GM11168 (cell line): ENCODE measurements at regions not wholly inside any gene's neighbourhood (a gene's known extent, or its start where the extent isn't known, plus 50 kb on each side); places are given as distances from the start of the nearest gene placed in this dataset.
"Not testable (repeated sequence)": the region's sequence is repeated elsewhere in the genome, so short reads cannot be mapped to it uniquely, and the experiment has no call there.

Experiments
- in situ Hi-C: fragments of 300-500 bp; cut with MboI; formaldehyde crosslinking; loops from one replicate; pipeline ENCODE4 v1.12.0; 2022; ENCODE audit warnings: low sequenced_read_pairs; ENCODE audit not compliant: unreplicated experiment

DNA sequence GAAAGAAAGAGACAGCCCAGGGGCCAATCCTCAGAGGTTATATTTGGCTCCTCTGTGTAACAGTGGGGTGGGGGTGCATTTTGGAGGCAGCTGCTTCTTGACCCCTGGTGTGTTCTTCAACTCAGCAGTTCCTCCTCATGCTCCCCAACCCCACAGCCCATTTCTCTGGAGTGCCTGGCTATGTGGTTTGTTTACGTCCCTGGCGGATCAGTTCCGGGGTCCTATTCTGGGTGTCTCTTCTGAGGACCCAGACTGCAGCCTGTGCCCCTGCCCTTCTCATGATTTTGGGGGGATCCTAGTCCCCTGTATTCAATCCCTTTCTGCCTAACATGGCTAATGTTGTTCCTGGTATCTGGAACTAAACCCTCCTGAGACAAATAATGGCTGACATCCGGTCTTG is 70.5 kb upstream of the SULF2 start:
- in situ Hi-C loops = no loop called here

DNA sequence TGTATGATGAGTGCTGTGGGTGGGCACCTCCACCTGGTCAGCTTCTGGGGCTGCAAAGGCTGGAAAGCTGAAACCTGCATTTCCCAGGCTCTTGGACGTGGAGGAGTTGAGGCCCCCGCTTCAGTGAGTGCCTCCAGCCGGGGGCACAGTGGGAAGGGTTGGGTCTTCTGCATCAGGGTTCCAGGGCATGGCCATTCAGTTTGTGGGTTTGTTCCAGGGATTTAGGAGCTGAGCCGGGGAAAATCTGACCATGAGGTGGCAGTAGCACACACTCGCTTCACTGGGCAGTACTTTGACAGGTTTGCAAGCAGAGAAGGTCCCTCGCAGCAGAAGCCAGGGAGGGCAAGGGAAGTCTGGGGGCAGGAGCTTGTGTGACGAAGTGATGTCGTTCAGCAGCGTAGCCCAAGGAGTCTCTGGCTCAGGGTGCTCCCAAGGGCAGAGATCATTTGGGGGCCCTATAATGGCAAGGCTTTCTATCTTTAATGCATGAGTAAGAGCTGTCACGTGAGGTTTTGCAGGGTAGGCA is 69.5 kb upstream of the SULF2 start:
- in situ Hi-C loops = no loop called here

DNA sequence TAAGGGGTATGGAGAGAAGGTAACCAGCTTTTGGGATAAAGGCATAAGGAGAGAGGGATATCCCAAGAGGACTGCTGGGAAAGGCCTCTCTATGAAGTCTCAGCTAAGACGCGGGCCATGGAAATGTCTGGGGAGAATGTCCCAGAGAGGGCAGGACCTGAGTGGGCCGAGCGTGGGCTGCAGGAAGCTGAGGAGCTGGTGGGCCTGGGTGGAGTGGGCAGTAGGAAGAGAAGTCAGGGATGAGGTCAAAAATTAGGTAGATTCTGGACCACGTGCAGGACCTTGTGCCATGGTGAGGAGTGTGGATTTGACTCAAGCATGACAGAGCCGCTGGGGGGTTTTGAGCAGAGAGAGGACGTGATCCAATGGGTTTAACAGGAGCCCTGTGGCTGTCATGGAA is 66.5 kb upstream of the SULF2 start:
- in situ Hi-C loops = no loop called here

DNA sequence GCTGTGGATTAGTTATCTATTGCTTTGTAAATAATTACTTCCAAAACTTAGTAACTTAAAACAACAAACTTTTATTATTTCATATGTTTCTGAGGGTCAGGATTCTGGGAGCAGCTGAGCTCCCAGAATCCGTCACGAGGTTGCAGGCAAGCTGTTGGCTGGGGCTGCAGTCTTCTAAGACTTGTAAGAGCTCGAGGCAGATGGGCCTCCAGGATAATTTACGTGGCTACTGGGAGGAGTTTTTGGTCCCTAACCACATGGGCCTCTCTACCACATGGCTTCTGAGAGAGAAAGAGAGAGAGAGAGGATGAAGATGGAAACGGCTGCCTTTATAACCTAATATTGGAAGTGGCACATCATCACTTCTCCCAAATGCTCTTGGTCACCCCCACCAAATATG is 64.9 kb upstream of the SULF2 start:
- in situ Hi-C loops = no loop called here

DNA sequence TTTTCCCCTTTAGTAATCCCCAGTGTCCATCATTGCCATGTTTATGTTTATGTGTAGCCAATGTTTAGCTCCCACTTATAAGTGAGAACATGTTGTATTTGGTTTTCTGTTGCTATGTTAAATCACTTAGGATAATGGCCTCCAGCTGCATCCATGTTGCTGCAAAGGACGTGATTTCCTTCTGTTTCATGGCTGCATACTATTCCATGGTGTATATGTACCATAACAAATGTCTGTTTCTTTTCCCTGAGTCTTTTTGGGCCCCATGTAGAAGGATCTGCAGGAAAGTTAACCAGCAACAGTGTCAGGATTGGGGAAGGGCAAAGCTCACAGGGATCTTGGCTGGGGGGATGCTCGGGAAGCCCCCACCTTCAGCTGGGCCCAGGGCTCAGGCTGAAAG is 64.3 kb upstream of the SULF2 start:
- in situ Hi-C loops = no loop called here

DNA sequence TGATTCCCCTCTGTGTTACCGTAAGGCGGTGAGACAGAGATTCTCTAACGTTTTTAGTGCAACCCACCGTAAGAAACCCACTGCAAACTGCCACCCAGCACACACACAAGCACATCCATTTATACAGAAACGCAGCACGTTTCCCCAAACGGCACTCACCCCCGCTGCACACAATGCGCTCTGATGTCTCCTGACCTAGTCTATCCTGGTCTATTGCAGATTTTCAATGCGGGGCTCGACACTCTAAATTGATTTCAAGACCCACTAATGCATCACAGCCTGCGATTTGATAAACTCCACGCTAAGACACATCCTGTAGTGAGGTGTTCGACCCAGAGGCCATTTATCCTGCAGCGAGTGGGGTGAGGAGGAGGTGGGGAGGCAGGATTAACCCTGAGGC is 63.7 kb upstream of the SULF2 start:
- in situ Hi-C loops = no loop called here

DNA sequence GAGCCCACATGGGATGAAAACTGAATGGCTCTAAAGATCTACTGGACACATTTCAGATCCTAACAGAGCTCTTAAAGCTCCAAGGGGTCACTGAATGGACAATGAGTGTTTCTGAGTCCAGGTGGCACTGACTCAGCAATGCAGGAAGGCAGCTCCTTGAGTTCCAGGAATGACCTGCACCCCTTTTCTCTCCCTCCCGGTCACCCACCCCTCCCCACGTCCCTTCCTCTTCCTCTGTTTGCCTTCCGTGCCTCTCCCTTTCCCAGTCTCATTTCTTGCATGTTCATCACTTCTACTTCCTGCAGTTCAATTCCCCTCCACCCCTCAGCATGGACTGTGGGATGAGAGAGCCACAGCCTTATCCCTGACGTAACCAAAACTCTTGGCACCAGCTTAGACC is 63.3 kb upstream of the SULF2 start:
- in situ Hi-C loops = not testable (repeated sequence)

DNA sequence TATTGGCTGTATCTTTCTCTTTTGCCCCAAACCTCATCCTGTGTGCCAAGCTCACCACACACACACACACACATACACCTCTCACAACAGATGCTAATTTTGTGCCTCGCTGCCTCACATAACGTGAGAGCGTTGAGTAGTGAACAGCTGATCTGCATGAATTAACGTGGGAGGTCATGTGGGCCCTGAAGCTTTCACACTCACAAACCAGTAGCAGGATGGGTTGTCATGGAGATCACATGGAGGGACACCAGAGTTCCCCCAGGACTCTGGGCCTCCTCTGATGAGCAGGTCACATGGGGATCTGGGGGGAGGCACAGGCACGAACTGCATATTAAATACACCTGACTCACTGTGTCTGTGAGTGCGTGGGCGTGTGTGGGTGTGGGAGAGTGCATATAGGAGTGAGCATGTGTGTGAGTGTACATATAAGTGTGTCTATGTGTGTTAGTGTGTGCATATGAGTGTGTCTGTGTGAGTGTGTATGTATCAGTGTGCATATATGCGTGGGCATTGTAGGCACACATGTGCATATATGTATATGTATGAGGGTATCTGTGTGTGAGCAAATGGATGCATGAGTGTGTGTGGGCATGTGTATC is 62.7 kb upstream of the SULF2 start:
- in situ Hi-C loops = no loop called here

DNA sequence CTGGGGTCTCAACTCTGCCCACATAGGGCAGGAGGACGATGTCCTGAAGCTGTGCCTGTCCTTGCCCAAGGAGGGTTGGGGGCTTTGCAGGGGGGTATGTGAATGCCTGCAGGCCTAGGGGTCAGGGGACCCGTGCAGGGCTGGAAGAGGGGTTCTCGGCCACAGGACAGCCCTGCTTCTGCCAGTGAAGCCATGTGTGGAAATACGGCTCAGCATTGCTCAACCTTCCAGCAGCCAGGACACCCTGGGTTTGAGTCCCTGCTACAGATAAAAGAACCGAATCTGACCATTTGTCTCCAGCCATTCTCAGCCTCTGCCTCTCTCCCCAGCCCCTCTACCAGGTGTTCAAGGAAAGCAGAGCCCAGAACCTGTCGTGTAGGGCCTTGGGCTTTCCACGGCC is 61.9 kb upstream of the SULF2 start:
- in situ Hi-C loops = not testable (repeated sequence)

DNA sequence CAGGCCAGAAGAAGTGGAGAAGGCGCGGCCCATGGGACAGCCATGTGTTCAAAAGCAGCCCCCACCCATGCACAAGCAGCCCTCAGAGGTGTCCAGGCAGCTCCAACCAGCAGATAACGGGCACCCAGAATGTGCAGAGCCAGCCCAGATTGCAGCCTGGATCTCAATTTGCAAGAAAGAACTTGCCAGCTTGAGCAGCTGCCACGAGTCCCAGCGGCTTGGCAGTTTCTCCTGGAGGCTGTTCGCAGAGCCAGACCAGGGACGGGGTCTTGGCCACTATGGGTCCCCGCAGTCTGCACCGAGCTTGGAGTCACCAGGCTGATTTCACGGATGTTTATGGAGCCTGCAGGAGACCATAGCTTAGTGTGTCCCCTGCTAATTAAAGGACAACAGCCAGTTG is 61.4 kb upstream of the SULF2 start:
- in situ Hi-C loops = not testable (repeated sequence)

DNA sequence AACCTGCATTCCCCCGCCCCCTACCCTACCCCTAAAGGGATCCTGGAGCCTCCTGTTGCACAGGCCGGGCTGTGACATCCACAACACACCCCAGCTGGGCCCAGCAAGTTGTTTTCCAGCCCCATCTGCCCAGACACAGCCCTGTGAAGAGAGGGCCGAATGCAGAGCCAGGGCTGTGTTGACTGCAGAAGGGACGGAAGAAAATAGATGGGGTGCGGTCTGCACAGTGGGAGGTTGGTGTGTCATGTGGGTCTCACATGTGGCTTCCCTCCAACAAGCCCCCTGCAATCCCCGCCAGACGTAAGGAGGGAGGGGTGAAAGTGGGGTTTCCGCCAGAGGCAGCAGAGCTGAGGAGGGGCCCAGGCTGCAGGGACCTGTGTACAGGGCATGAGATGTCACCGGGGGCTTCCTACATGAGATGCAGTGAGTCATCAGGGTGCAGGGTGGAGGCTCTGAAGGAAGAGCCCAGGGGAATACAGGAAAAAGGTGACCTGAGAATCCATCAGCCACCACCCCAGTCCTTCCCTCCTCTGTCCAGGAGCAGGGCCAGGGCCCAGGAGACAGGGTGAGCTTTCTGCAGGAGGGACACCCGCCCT is 60.2 kb upstream of the SULF2 start:
- in situ Hi-C loops = not testable (repeated sequence)

DNA sequence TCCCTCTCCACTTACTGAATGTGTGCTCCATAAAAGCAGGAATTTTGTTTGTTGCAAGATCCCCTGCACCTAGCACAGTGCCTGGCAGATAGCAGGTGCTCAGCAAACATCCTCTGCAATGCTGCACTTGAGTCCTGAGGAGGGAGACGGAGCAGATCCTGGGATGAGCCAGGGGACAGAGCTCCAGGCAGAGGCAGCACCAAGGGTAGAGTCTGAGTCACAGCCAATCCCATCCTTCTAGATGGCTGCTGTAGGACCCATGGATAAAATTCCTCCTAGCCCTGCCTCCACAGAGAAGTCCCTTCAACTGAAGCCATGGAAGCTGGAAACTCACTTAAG is 59.3 kb upstream of the SULF2 start:
- in situ Hi-C loops = not testable (repeated sequence)

DNA sequence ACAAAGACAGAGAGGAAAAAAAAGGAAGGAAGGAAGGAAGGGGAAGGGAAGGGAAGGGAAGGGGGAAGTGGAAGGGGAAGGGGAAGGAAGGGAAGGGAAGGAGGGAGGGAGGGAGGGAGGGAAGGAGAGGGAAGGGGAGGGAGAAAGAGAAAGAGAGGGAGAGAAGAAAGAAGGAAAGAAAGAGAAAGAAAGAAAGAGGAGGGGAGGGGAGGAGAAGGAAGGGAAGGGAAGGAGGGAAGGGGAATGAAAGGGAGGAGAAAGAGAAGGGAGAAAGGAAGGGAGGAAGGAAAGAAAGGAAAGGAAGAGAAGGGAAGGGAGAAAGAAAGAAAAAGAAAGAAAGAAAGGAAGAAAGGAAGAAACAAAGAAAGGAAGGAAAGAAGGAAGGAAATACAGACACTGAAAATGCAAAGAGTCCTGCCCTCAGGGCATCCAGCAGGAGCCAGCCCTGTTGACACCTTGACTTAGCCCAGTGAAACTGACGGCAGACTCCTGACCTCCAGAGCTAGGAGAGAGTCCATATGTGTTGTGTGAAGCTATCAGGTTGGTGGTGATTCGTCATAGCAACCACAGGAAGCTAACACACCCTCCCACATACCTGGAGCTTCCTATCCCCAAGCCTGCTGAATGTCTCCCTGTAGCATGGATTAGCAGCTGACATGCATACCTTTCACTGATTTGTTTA is 58.7 kb upstream of the SULF2 start:
- in situ Hi-C loops = no loop called here

DNA sequence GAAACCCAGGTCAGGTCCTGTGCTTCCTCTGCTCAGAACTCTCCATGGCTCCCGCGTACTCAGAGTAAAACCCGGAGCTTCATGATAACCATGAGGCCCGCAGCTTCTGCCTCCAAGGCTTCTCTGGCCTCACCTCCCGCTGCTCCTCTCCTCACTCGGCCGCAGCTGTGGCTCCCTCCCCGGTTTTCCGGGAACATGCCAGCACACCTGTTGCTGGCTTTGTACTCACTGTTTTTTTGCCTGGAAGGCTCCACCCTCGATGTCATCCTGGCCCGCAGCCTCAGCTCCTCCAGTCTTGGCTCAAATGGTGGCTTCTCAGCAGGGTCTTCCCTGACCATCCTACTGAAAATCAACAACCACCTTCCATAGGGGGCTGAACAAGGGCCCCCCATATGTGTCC is 57.7 kb upstream of the SULF2 start:
- in situ Hi-C loops = not testable (repeated sequence)

DNA sequence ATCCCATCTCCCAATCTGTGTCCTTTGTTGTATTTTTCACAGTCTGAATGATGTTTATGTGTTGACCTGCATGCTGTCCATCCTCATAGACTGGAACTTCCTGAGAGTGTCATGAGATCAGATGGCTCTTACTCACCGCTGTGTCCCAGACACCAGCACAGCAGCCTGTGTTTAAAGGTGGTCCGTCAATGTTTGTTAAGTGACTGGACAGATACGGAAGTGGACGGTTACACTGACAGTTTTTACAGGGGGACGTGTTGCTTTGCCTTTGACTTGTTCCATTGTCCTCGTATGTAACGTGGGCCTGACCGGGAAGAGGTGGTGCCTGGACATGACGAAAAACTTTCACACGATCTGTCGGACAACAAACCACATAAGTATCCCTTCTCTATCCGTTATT is 56.7 kb upstream of the SULF2 start:
- in situ Hi-C loops = not testable (repeated sequence)

DNA sequence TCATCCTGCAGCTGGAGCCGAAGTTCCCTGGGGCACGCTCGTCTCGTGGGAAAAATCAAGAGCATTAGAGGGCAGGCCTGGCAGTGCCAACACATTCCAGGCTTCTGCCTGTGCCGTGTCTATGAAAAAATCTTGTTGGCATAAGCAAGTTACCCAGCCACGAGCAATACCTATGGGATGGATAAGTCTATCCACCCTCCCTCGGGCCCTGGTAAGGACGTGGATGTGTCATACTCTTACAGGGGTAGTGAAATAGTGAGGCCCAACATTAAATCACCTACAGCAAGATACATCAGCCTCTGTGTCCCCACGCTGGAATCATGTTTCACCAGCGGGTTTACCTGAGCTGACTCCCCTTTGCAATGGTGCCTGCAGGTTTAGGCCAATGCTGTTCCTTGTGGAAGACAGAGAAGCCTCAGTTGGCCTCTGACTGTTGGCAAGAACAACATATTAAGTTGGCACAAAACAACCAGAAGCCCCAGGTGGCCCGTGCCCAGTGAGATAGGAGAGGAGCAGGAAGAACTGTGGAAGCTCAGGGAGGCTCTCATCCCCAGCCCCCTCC is 51.1 kb upstream of the SULF2 start:
- in situ Hi-C loops = loop anchor here (5.0 kb wide), 1 partner anchor 56 kb away; no protein-coding TSS in a partner anchor
